GM12865 (cell line): ENCODE measurements at regions not wholly inside any gene's neighbourhood (a gene's known extent, or its start where the extent isn't known, plus 50 kb on each side); places are given as distances from the start of the nearest gene placed in this dataset.

Experiments used
- DNase-seq: peaks from one replicate; pipeline ENCODE4 v3.0.0; 2010; ENCODE audit warnings: low read depth
- H3K4me3 ChIP-seq: 2 replicates; pipeline ENCODE4 v1.5.1; 2011; ENCODE audit warnings: mild to moderate bottlenecking, low read depth, low read length, control low read depth
- CTCF ChIP-seq: IDR thresholded peaks from 2 replicates; pipeline ENCODE4 v1.5.1; 2011; ENCODE audit warnings: low read length, control low read depth, low read depth, inconsistent platforms; ENCODE audit not compliant: insufficient read depth; ENCODE audit errors: missing control alignments

GRCh38 chr9:84466580-84467285, 126.2 kb upstream of the SLC28A3 start:
- no peak for DNase-seq
- H3K4me3 ChIP-seq, result no peak overlapping the region
- TF ChIP-seq CTCF, result no peak

- no peak overlapping the region for H3K4me3 ChIP-seq
- TF ChIP-seq CTCF, result no peak
- DNase-seq, result no peak
These were observed 131.3 kb upstream of the SLC28A3 start for GRCh38 chr9:84471816-84472215.

GRCh38 chr9:84478996-84479395, 138.4 kb upstream of the SLC28A3 start:
- no peak for TF ChIP-seq CTCF
- DNase-seq, result no peak
- H3K4me3 ChIP-seq, result no peak overlapping the region

GRCh38 chr9:84480071-84480470, 139.5 kb upstream of the SLC28A3 start:
- DNase-seq, result no peak

GRCh38 chr9:84481231-84481630, 140.7 kb upstream of the SLC28A3 start:
- no peak for DNase-seq

More at GRCh38 chr9:84480071-84480470, 139.5 kb upstream of the SLC28A3 start:
- no peak overlapping the region for H3K4me3 ChIP-seq
- no peak for TF ChIP-seq CTCF

GRCh38 chr9:84481636-84482218, 141.2 kb upstream of the SLC28A3 start:
- no peak for DNase-seq
- no peak for TF ChIP-seq CTCF
- H3K4me3 ChIP-seq, result no peak overlapping the region

More at GRCh38 chr9:84481231-84481630, 140.7 kb upstream of the SLC28A3 start:
- H3K4me3 ChIP-seq, result no peak overlapping the region
- no peak for TF ChIP-seq CTCF

- no peak for TF ChIP-seq CTCF
- no peak for DNase-seq
- H3K4me3 ChIP-seq, result no peak overlapping the region
These were observed 142.0 kb upstream of the SLC28A3 start for GRCh38 chr9:84482607-84483006.
